Stimulated activated naive CD8-positive, alpha-beta T cell treated with anti-CD3 and anti-CD28 coated beads, Interleukin-15, Interleukin-2, amounts not matched to agents 100 U/mL and 50 U/mL, for 24 hours (primary cell): ENCODE measurements at regions not wholly inside any gene's neighbourhood (a gene's known extent, or its start where the extent isn't known, plus 50 kb on each side); places are given as distances from the start of the nearest gene placed in this dataset.

Experiments used
- ATAC-seq: fragments of 150-1000 bp; cut with Tn5 transposase; one replicate; pipeline ENCODE4 v1.10.0; 2021
- DNase-seq: peaks from one replicate; pipeline ENCODE4 v3.0.0; 2021

DNA sequence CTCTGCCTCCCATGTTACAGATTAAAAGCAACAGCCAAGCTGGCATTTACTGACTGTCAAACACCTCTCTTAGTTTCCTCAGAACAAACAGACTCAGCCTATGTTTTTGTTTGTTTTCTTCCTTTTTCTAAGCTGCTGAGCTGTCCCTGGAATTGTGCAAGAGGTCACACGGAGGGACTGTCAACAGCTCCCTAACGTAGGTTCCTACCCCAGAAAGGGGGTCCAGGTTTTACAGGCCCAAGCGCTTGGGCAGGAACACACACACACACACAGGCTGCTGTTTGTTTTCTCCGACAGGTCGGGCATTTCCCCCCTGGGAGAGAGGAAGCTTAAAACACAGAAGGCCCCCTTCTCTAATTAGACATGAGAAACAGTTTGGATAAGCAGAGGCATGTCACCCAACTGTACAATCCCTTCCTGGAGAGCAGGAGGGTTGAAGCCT, 739.6 kb upstream of the TBX3 start:
- no peak for ATAC-seq
- DNase-seq: no peak

- ATAC-seq: no peak
These were observed 739.0 kb upstream of the TBX3 start for GRCh38 chr12:115422845-115423545.

GRCh38 chr12:115421796-115422709, 738.1 kb upstream of the TBX3 start:
- DNase-seq: no peak
- ATAC-seq: no peak

More at GRCh38 chr12:115422845-115423545, 739.0 kb upstream of the TBX3 start:
- DNase-seq: no peak

- ATAC-seq (no peak), DNase-seq (no peak)
These were observed 737.4 kb upstream of the TBX3 start for GRCh38 chr12:115421350-115421749.

DNA sequence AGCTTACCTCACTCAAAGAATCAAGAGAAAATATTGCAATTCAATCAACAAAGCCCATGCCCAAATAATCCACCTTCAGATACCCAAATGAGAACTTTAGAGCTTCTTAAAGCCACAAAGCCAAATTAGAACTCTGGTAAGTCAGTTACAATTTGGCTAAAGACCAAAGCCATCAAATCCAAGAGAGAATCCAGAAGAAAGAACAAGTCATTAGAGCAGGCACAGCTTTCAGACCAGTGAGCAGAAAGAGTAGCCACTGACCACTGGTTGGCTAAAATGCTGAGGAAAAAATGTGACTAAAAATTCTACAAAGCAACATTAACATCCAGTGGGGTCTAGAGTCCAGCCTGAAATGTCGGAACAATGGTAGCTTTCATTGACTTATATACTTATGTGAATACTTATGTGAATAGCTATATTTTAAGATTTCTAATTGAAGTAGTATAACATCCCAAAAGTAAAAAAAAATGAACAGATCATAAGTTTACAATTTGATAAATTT, 735.2 kb upstream of the TBX3 start:
- DNase-seq (no peak), ATAC-seq (no peak)

DNA sequence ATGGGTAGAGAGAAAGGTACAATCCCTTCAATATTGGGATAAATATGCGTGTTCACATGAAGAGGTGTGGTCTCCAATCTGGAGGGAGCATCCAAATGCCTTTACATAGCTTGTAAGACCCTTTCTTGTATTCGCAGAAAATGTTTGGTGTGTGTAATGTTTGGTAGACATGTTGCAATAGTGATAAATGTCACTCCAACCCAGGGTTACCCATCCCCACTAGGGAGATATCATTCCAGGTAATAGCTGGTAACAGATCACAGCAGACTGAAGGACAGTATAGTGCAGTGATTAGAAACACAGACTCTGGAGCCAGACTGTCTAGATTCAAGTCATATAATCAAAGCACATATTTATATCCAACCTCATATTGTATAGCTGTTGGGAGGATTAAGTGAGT, 733.6 kb upstream of the TBX3 start:
- DNase-seq: no peak
- no peak for ATAC-seq

DNA sequence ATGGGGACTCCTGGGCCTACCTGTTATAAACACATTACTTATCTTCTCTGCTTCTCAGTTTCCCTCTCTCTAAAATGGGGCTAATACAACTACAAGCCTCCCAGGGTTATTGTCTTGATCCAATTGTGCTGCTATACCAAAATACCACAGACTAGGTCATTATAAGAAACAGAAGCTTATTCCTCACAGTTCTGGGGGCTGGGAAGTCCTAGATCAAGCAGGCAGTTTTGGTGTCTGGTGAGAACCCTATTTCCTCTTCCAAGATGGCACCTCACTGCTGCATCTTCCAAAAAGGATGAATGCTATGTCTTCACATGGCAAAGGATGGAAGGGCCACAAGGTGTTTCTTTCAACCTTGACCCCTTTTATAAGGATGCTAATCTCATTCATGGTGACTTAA, 732.9 kb upstream of the TBX3 start:
- ATAC-seq (no peak), DNase-seq (no peak)

- ATAC-seq (no peak), DNase-seq (no peak)
These were observed 729.7 kb upstream of the TBX3 start for GRCh38 chr12:115413626-115414025.

- ATAC-seq: no peak
- DNase-seq: no peak
These were observed 728.9 kb upstream of the TBX3 start for GRCh38 chr12:115412831-115413230.

GRCh38 chr12:115411121-115411520, 727.1 kb upstream of the TBX3 start:
- DNase-seq (no peak), ATAC-seq (no peak)

DNA sequence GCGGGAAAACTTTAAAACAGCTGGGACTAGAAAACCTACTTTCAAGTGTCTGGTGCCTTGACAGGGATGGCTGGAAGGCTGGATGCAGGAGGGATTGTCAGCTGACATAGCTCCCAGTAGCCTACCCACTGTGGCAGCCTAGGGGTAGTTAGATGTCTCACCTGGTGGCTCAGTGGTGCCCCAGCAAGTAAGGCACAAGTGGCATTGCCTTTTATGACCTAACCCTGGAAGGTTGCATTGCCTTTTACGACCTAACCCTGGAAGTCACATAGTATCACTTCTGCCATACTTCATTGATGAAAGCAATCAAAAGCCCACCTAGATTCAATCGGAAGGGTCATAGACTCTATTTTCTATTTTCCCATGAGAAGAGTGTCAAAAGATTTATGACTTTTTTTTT, 724.7 kb upstream of the TBX3 start:
- no peak for ATAC-seq
- DNase-seq: no peak

DNA sequence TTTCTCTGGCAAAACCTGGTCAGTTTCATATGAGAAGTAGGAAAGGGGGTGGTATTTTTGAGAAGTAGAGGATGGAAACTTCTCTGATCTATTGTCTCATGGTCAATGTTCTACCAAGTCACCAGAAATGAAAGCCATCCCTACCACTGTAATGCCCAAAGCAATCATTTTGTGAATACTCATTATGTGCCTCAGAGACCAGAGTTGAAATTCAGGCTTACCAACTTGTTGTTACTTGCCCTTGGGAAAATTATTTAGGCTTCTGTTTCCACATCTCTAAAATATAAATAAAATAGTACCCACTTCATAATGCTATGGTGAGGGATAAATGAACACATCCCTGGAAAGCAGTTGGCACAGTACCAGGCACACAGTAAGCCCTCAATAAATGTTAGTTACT, 723.7 kb upstream of the TBX3 start:
- ATAC-seq: no peak
- DNase-seq: no peak

GRCh38 chr12:115407036-115407435, 723.1 kb upstream of the TBX3 start:
- ATAC-seq: no peak
- no peak for DNase-seq

GRCh38 chr12:115405471-115405860, 721.5 kb upstream of the TBX3 start:
- DNase-seq: no peak
- no peak for ATAC-seq

GRCh38 chr12:115404761-115405470, 720.9 kb upstream of the TBX3 start:
- ATAC-seq: no peak

DNA sequence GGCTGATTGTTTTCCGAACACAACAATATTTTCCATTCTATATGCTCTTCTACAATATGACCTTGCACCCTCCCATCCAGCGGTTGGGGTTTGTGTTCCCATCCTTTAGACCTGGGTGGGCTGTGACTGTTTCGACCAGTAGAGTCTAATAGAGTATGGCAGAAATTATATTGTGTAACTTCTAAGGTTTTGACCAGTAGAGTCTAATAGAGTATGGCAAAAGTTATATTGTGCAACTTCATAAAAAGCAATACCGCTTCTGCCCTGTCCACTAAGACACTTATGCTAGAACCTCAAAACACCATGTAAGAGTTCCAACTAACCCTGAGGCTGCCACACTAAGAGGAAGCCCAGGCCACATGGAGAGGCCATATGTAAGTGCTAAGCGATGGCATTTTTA, 719.7 kb upstream of the TBX3 start:
- no peak for DNase-seq
- ATAC-seq: no peak

More at GRCh38 chr12:115404761-115405470, 720.9 kb upstream of the TBX3 start:
- DNase-seq: no peak

- DNase-seq: no peak
- ATAC-seq: no peak
These were observed 719.3 kb upstream of the TBX3 start for GRCh38 chr12:115403253-115403652.

DNA sequence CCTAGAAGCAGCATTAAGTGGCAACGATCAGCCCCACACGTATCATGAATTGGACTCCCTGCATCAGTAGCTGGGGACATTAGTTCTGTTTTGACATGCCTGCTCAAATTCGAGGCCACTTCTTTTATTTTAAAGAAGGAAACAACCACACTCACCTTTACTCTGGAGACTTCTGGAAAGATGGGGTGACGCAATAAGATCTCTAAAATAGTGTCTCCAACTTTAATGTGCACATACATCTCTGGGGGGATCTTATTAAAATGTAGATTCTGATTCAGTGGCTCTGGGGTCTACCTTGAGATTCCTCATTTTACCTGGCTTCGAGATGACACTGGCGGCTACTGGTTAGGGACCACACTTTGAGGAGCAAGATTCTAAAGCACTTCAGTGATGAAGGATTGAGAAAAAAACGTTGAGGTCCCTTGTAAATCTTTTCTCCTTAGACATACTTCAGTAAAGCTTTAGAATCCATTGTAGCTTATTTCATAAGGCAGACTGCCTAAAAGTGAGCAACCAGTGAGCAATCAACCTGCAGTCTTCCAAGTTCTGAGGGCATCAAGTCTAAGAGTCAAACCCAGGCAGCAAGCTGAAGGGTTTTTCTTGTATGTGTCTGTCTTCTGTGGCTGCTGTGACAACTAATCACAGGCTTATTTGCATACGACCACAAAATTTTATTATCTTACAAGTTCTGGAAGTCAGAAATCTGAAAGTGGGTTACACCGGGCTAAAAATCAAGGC, 718.6 kb upstream of the TBX3 start:
- ATAC-seq (no peak), DNase-seq (no peak)

DNA sequence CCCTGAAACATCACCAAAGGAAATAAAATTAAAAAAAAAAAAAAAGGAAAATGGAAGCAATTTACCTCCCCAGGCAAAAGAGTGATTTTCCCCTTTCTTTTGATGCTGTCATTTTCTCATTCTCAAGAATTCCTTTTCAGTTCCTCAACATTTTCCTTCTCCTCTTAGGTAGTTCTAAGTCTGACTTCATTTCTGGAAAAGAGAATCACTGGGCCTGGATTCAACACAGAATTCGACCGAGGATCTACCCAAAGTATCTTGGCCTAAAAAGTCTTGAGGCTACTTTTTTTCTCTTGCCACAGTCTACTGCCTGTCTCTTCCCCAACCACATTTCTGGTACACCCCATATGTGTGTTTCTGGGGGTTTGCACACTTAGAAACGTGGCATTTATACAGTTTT, 717.8 kb upstream of the TBX3 start:
- no peak for ATAC-seq
- no peak for DNase-seq

- no peak for DNase-seq
- no peak for ATAC-seq
These were observed 716.0 kb upstream of the TBX3 start for GRCh38 chr12:115400011-115400410.

- ATAC-seq: no peak
- DNase-seq: no peak
These were observed 714.4 kb upstream of the TBX3 start for GRCh38 chr12:115398311-115398781.

- no peak for ATAC-seq
- DNase-seq: no peak
These were observed 712.6 kb upstream of the TBX3 start for GRCh38 chr12:115396567-115396966.
